Dendritic cell treated with granulocyte-macrophage colony-stimulating factor and Interleukin-4, amounts not matched to agents 40 ng/mL and 50 ng/mL, for 4 days (primary cell): ENCODE measurements at regions not wholly inside any gene's neighbourhood (a gene's known extent, or its start where the extent isn't known, plus 50 kb on each side); places are given as distances from the start of the nearest gene placed in this dataset.

Experiments
- H3K27ac Mint-ChIP-seq: one replicate; pipeline ENCODE4 v1.8.0; 2022; ENCODE audit warnings: mild to moderate bottlenecking, mixed read lengths
- H3K27me3 Mint-ChIP-seq: one replicate; pipeline ENCODE4 v1.8.0; 2022; ENCODE audit warnings: mild to moderate bottlenecking, mixed read lengths
- H3K36me3 Mint-ChIP-seq: one replicate; pipeline ENCODE4 v1.8.0; 2022; ENCODE audit warnings: low read depth, mixed read lengths
- H3K4me1 Mint-ChIP-seq: one replicate; pipeline ENCODE4 v1.8.0; 2022; ENCODE audit warnings: low read depth, mixed read lengths
- H3K4me3 Mint-ChIP-seq: one replicate; pipeline ENCODE4 v1.8.0; 2022; ENCODE audit warnings: mild to moderate bottlenecking, moderate library complexity, mixed read lengths
- H3K9me3 Mint-ChIP-seq: one replicate; pipeline ENCODE4 v1.8.0; 2022; ENCODE audit warnings: mixed read lengths
- intact Hi-C: fragments of 100-400 bp; cut with micrococcal nuclease; formaldehyde crosslinking; loops from one replicate; pipeline ENCODE4 v1.15.0; 2022

DNA sequence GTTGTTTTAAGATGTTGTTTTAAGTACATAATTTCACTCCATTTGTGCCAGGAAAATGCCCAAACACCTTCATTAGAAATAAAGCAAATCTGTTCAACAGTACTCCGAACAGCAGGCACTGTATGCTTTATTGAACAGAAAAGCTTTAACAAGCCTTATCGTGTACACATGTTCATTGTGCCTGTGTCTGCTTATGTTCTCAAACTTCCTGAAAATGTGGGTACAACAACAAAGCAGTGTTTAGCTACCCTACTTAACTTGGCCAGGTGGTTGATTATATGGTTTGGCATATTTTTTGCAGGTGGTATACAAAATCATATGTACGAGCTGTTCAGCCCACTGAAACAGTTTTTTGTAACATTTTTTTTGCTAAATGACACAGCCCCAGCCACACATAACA, 718.0 kb downstream of the DACH1 start:
- Mint-ChIP-seq H3K4me3 (no peak overlapping the region), H3K9me3 (no peaks in the 10 kb centered on the region), H3K27me3 (no peaks in the 10 kb centered on the region), H3K36me3 (no peaks in the 10 kb centered on the region), H3K27ac (no peak overlapping the region), H3K4me1 (no peaks in the 10 kb centered on the region)
- intact Hi-C loops: no loop called here

DNA sequence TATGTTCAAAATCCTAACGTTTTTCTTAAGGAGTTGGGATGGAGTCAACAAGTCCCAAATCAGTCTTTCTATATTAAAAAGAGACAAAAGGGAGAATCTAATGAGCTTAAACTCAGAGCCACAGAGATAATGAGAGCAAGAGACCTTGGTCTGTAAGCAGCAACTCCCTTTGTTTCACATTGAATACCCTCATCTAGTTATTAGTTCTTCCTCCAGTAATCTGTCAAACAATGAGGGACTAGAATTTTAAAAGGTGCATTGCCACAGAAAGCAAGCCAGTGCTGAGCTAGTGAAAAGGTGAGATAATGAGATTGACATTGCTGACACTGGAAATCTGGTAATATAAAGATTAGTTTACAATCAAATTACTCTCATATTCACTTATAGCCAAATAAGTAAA, 718.6 kb downstream of the DACH1 start:
- intact Hi-C loops: no loop called here
- H3K27ac Mint-ChIP-seq: no peak overlapping the region
- no peaks in the 10 kb centered on the region for H3K9me3 Mint-ChIP-seq
- H3K4me1 Mint-ChIP-seq: no peaks in the 10 kb centered on the region
- no peak overlapping the region for H3K4me3 Mint-ChIP-seq
- H3K27me3 Mint-ChIP-seq: no peaks in the 10 kb centered on the region
- no peaks in the 10 kb centered on the region for H3K36me3 Mint-ChIP-seq

DNA sequence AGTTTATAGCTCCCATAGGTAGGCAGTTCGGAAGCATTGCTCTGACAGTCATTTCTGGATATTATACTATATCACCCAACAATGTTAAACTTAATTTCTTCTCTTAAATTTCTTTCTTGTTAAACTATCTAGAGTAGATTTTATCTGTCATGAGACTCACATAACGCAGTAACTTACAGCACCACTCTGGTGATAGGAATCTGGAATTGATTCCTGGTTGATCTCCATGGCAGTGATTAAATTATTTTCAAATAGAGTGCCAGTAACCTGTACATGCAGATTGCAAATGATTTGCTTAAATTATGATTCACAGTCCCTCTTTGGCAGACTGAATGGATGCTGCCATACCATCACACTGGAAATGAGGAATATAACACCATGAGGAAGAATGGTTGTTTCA, 722.1 kb downstream of the DACH1 start:
- no peak overlapping the region for H3K4me3 Mint-ChIP-seq
- intact Hi-C loops: no loop called here
- H3K4me1 Mint-ChIP-seq: no peaks in the 10 kb centered on the region
- no peaks in the 10 kb centered on the region for H3K27me3 Mint-ChIP-seq
- H3K27ac Mint-ChIP-seq: no peak overlapping the region
- H3K9me3 Mint-ChIP-seq: no peaks in the 10 kb centered on the region
- no peaks in the 10 kb centered on the region for H3K36me3 Mint-ChIP-seq

DNA sequence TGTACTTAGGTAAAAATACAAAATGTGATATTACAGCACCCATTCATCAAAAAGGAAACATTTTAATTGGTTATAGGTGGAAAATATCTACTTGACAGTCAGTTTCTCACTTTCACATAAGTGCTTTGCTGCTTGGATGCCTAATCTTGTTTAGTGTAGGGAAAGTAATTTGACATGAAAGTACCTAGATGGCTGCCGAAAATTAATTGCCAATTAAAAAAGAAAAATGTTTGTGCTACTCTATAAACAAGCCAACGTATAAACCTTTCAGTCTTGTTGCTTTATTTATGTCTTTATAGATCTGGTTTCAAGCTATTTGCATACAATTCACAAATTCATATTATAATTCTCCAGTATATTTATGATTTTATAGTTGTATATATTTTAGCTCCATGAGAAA, 729.9 kb downstream of the DACH1 start:
- intact Hi-C loops: no loop called here
- H3K9me3 Mint-ChIP-seq: peaks cover 8% of the 10 kb centered on the region
- H3K36me3 Mint-ChIP-seq: no peaks in the 10 kb centered on the region
- no peak overlapping the region for H3K27ac Mint-ChIP-seq
- H3K4me3 Mint-ChIP-seq: no peak overlapping the region
- H3K27me3 Mint-ChIP-seq: no peaks in the 10 kb centered on the region
- H3K4me1 Mint-ChIP-seq: no peaks in the 10 kb centered on the region

DNA sequence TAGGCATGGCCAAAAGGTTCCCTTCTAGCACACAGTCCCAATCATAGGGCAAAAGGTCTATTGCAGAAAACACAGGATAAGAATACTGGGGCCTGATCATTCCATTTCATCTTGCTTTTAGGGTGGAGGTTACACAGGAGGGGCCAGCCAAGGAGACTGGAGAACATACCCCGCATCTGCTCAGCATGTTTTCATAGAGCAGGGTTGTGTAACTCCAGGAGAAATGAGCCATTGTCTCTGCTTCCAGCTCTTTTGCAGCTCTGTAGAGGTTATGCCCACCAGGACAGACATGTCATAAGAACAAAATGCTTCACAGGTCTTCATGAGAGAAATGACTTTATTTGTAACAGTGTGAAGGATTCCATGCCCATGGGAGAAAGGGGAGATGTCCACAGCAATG, 742.8 kb downstream of the DACH1 start:
- no peak overlapping the region for H3K4me3 Mint-ChIP-seq
- peaks cover 15% of the 10 kb centered on the region for H3K9me3 Mint-ChIP-seq
- H3K36me3 Mint-ChIP-seq: no peaks in the 10 kb centered on the region
- no peaks in the 10 kb centered on the region for H3K27me3 Mint-ChIP-seq
- H3K4me1 Mint-ChIP-seq: no peaks in the 10 kb centered on the region
- intact Hi-C loops: no loop called here
- H3K27ac Mint-ChIP-seq: no peak overlapping the region

DNA sequence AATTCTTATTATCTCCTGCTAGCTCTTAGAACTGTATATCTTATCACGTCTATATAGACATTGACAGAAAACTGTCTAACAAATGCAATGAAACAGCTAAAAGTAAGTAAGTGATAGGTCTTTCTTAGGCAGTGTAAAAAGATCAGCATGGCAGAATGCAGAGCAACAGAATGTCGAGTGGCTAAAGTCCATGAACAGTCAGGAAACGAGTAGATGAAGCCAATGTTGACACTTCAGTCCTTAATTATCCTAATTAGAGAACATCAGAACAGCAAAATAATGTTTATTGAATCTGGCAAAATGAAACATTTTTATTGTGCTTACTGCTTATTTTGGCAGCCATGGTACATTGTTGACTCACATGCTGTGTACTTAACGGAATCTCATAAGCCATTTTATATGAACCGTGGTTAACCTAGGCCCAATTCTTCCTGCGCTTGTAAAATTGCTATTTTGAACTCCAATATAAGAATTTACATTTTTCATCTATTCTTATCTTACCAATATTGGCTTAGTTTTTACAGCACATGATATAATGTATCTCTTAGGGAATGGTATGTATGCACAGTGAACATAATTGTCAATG, 748.1 kb downstream of the DACH1 start:
- Mint-ChIP-seq H3K27me3 (no peaks in the 10 kb centered on the region), H3K36me3 (no peaks in the 10 kb centered on the region), H3K4me3 (no peak overlapping the region), H3K4me1 (no peaks in the 10 kb centered on the region), H3K27ac (no peak overlapping the region), H3K9me3 (peaks cover 10% of the 10 kb centered on the region)
- intact Hi-C loops: no loop called here

DNA sequence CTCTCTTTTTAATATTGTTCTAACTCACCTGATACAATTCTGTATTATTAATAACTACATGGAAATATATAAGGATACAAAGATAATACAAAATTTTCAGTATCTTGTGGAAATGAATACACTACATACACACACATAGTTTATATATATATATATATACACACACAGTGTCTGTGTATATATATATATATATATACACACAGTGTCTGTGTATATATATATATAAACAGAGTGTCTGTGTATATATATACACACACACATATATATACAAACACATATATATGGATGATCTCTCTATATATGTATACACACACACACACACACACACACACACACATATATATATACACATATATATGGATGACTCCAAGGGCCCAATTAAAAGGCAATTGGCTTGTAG, 749.1 kb downstream of the DACH1 start:
- no peak overlapping the region for H3K4me3 Mint-ChIP-seq
- H3K36me3 Mint-ChIP-seq: no peaks in the 10 kb centered on the region
- peaks cover 10% of the 10 kb centered on the region for H3K9me3 Mint-ChIP-seq
- intact Hi-C loops: no loop called here
- H3K27ac Mint-ChIP-seq: no peak overlapping the region
- no peaks in the 10 kb centered on the region for H3K4me1 Mint-ChIP-seq
- no peaks in the 10 kb centered on the region for H3K27me3 Mint-ChIP-seq

DNA sequence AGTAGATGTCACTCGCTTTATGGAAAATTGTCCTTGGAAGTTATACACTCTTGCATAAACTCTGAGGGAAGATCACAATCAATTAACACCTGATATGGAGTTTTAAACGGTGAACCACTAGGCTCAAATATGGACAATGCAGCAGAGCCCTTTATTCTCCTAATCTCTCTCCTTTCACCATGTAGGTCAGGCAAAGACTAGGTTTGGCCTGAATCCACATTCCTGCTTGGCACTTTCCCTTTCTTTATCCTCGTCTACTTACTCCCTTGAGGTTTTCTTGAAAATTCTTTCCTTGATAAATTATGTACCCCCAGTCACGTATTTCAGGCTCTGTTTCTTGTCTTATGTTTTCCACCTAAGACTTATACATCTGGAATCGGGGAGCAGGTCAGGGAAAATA, 751.7 kb downstream of the DACH1 start:
- Mint-ChIP-seq H3K4me1 (no peaks in the 10 kb centered on the region), H3K9me3 (peaks cover 10% of the 10 kb centered on the region), H3K4me3 (no peak overlapping the region), H3K27me3 (no peaks in the 10 kb centered on the region), H3K27ac (no peak overlapping the region), H3K36me3 (no peaks in the 10 kb centered on the region)
- intact Hi-C loops: no loop called here

DNA sequence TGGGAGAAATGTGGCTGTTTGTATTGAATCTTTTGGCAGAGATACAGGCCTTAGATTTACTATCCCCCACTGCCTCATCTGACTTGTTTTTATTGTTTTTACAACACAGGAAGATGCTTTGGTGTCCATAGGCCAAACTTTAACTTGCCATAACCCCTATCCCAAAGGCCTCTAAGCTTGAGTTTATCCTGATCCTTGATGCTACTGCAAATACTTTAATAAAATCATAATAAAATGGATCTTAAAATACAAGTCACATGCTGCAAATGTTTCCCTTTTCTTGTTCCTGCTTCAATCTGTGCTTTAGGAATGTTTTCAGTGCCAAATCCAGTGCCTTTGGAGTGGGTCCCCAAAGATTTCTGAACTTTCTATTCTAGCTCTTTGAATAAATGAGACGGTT, 770.6 kb downstream of the DACH1 start:
- no peaks in the 10 kb centered on the region for H3K27me3 Mint-ChIP-seq
- H3K36me3 Mint-ChIP-seq: no peaks in the 10 kb centered on the region
- H3K27ac Mint-ChIP-seq: no peak overlapping the region
- H3K9me3 Mint-ChIP-seq: peaks cover 32% of the 10 kb centered on the region
- intact Hi-C loops: no loop called here
- H3K4me1 Mint-ChIP-seq: no peaks in the 10 kb centered on the region
- no peak overlapping the region for H3K4me3 Mint-ChIP-seq

DNA sequence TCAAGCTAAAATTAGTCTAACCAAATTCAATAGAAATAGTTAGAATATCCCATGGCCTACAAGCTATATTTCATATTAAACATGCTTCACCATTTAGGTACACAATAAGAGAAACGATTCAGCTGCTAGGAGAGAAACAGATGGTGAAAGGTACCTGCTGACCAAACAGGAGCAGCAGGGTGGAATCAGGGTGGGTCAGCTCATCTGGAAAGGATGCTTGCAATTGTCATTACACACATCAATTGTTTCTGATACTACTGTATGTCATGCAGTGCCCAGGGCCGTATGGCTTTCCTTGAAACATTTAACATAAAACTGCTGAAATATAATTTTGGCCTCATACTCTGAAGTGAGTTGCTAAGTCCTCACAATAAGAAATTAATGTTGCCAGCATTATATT, 776.0 kb downstream of the DACH1 start:
- H3K36me3 Mint-ChIP-seq: no peaks in the 10 kb centered on the region
- no peaks in the 10 kb centered on the region for H3K4me1 Mint-ChIP-seq
- H3K9me3 Mint-ChIP-seq: peaks cover 45% of the 10 kb centered on the region
- H3K4me3 Mint-ChIP-seq: no peak overlapping the region
- intact Hi-C loops: no loop called here
- no peaks in the 10 kb centered on the region for H3K27me3 Mint-ChIP-seq
- no peak overlapping the region for H3K27ac Mint-ChIP-seq

DNA sequence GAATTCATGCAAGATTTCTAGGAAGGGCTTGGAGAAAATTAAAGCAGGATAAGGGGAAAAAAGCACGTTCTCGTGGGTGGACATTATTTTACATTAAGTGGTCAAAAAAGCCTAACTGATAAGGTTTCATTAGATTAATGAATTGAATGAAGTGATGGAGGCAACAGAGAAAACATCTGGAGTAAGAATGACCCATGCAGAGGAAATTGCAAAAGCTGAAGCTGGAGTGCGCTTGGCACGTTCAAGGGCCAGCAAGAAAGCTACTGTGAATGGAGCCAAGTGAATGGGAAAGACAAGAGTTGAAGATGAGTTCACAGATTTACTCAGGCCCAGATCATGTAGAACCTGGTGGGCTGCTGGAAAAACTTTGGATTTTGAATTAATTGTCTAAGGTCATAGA, 777.9 kb downstream of the DACH1 start:
- Mint-ChIP-seq H3K27ac (no peak overlapping the region), H3K4me1 (no peaks in the 10 kb centered on the region), H3K9me3 (peaks cover 33% of the 10 kb centered on the region), H3K27me3 (no peaks in the 10 kb centered on the region), H3K36me3 (no peaks in the 10 kb centered on the region), H3K4me3 (no peak overlapping the region)
- intact Hi-C loops: no loop called here

DNA sequence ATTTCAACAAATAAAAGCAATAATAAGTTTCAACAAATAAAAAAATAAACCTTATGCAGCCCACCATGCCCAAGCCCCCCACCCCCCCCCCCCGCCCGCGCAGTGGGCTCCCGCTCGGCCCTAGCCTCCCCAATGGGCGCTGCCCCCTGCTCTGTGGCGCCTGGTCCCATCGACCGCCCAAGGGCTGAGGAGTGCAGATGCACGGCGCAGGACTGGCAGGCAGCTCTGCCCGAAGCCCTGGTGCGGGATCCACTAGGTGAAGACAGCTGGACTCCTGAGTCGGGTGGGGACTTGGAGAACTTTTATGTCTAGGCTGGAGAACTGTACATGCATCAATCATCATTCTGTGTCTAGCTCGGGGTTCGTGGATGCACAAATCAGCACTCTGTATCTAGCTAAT, 779.6 kb downstream of the DACH1 start:
- H3K4me3 Mint-ChIP-seq: no peak overlapping the region
- no peak overlapping the region for H3K27ac Mint-ChIP-seq
- intact Hi-C loops: no loop called here
- H3K36me3 Mint-ChIP-seq: no peaks in the 10 kb centered on the region
- H3K9me3 Mint-ChIP-seq: peaks cover 33% of the 10 kb centered on the region
- no peaks in the 10 kb centered on the region for H3K4me1 Mint-ChIP-seq
- H3K27me3 Mint-ChIP-seq: no peaks in the 10 kb centered on the region

DNA sequence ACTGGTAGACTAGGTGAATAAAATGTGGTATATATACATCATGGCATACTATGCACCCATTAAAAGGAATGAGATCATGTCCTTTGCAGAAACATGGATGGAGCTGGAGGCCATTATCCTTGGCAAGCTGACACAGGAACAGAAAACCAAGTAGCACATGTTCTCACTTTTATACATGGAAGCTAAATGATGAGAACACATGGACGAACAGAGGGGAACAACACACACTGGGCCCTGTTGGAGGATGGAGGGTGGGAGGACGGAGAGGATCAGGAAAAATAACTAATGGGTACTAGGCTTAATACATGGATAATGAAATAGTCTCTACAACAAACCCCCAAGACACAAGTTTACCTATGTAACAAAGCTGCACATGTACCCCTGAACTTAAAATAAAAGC, 780.0 kb downstream of the DACH1 start:
- no peaks in the 10 kb centered on the region for H3K27me3 Mint-ChIP-seq
- H3K4me3 Mint-ChIP-seq: no peak overlapping the region
- no peaks in the 10 kb centered on the region for H3K4me1 Mint-ChIP-seq
- no peak overlapping the region for H3K27ac Mint-ChIP-seq
- intact Hi-C loops: no loop called here
- no peaks in the 10 kb centered on the region for H3K36me3 Mint-ChIP-seq
- peaks cover 33% of the 10 kb centered on the region for H3K9me3 Mint-ChIP-seq

DNA sequence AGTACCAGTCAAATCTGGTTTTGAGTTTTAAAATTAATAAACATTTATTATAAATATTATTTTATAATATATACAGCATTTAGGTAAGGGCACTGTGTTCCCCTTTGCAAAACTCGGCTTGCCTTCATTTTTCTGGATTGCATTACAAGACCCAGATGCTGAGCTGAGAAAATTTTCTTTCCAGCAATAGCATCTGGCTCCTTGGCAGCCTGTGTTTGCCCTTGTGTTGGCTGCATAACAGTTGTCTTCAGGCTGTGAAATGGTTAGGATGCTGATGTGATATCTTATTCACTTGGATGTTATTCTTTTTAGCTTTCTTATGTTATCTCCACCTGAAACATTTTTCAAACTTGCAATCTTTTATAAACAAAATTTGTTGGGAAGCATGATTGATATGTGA, 784.4 kb downstream of the DACH1 start:
- Mint-ChIP-seq H3K27me3 (no peaks in the 10 kb centered on the region), H3K36me3 (no peaks in the 10 kb centered on the region), H3K4me1 (no peaks in the 10 kb centered on the region), H3K9me3 (peaks cover 10% of the 10 kb centered on the region), H3K27ac (no peak overlapping the region), H3K4me3 (no peak overlapping the region)
- intact Hi-C loops: no loop called here

DNA sequence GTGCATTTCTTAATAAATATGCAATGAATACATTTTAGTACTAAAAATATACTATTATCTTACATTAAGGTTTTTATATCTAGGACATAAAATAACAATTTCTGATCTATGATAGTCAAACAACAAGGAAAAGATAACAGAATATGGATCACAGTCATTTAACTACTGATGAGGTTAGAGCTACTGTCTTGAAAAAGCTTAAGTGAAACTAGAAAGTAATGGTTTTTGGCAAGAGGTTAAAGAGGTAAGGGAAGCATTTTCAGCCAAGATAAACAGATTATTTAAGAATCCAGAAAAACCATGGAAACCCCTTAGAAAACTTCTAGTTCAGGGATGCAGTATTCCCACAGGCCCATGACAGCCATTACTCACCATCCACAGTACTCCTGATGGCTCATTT, 787.4 kb downstream of the DACH1 start:
- H3K27me3 Mint-ChIP-seq: no peaks in the 10 kb centered on the region

More for the DNA sequence above, 787.4 kb downstream of the DACH1 start:
- no peaks in the 10 kb centered on the region for H3K36me3 Mint-ChIP-seq
- H3K9me3 Mint-ChIP-seq: no peaks in the 10 kb centered on the region
- no peaks in the 10 kb centered on the region for H3K4me1 Mint-ChIP-seq
- no peak overlapping the region for H3K27ac Mint-ChIP-seq
- intact Hi-C loops: no loop called here
- no peak overlapping the region for H3K4me3 Mint-ChIP-seq
